SK-N-SH (cell line): ENCODE measurements at regions not wholly inside any gene's neighbourhood (a gene's known extent, or its start where the extent isn't known, plus 50 kb on each side); places are given as distances from the start of the nearest gene placed in this dataset.

Experiments
- TAF1 ChIP-seq: IDR thresholded peaks from 2 replicates; pipeline ENCODE4 v1.6.1; 2012; ENCODE audit warnings: low read depth, mild to moderate bottlenecking, low read length, moderate library complexity, borderline replicate concordance
- TF ChIP-seq, protein P1 (sequence below): fragments of 200-600 bp; sonication (generic); IDR thresholded peaks from 2 replicates; pipeline ENCODE4 v1.6.1; 2017; ENCODE audit warnings: antibody characterized with exemption, mild to moderate bottlenecking, moderate library complexity

DNA sequence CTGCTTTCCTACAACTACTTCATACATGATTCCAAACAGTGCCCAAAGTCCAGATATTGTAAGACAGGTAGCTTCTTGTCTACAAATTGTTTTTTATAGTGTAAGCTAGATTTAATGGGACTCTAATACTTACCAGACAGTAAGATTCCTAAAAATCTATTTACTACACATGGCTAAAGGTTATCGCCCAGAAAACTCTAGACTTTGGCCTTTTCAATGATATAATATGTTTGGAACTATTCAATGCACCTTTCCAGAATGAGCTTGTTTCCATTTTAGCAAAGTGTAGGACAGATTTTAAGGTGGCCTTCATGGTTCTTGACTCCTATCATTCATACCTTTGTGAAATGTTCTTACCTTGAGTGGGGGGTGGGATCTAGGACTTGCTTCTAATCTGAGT, 951.0 kb downstream of the SORCS1 start:
- TF ChIP-seq, protein P1, sequence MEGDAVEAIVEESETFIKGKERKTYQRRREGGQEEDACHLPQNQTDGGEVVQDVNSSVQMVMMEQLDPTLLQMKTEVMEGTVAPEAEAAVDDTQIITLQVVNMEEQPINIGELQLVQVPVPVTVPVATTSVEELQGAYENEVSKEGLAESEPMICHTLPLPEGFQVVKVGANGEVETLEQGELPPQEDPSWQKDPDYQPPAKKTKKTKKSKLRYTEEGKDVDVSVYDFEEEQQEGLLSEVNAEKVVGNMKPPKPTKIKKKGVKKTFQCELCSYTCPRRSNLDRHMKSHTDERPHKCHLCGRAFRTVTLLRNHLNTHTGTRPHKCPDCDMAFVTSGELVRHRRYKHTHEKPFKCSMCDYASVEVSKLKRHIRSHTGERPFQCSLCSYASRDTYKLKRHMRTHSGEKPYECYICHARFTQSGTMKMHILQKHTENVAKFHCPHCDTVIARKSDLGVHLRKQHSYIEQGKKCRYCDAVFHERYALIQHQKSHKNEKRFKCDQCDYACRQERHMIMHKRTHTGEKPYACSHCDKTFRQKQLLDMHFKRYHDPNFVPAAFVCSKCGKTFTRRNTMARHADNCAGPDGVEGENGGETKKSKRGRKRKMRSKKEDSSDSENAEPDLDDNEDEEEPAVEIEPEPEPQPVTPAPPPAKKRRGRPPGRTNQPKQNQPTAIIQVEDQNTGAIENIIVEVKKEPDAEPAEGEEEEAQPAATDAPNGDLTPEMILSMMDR = no peak
- TF ChIP-seq TAF1 = no peak
